ENCODE measurements at regions not wholly inside any gene's neighbourhood (a gene's known extent, or its start where the extent isn't known, plus 50 kb on each side); places are given as distances from the start of the nearest gene placed in this dataset.

- TF ChIP-seq CTCF (IDR thresholded peaks at IDR 0.05): no peak
- H3K36me3 Mint-ChIP-seq (ENCODE audit: unreplicated experiment): no peaks in the 10 kb centered on the region
- H3K27me3 Mint-ChIP-seq (ENCODE audit: unreplicated experiment): peaks cover 24% of the 10 kb centered on the region
- peaks cover 6% of the 10 kb centered on the region for H3K9me3 Mint-ChIP-seq (ENCODE audit: unreplicated experiment)
- H3K4me3 Mint-ChIP-seq (ENCODE audit: unreplicated experiment): no peak overlapping the region
- H3K4me1 Mint-ChIP-seq (ENCODE audit: unreplicated experiment): no peaks in the 10 kb centered on the region
- no peak overlapping the region for H3K27ac Mint-ChIP-seq (ENCODE audit: unreplicated experiment)
- DNase-seq (ENCODE audit: extremely low spot score, unreplicated experiment): no peak
These were observed 294.5 kb upstream of the CDH12 start for GRCh38 chr5:23147625-23148024.

GRCh38 chr5:23146183-23146582 lies 293.0 kb upstream of the CDH12 start:
- H3K9me3 Mint-ChIP-seq (ENCODE audit: unreplicated experiment): peaks cover 6% of the 10 kb centered on the region
- H3K27me3 Mint-ChIP-seq (ENCODE audit: unreplicated experiment): peaks cover 25% of the 10 kb centered on the region
- no peak for DNase-seq (ENCODE audit: extremely low spot score, unreplicated experiment)
- no peaks in the 10 kb centered on the region for H3K36me3 Mint-ChIP-seq (ENCODE audit: unreplicated experiment)
- H3K27ac Mint-ChIP-seq (ENCODE audit: unreplicated experiment): no peak overlapping the region
- no peak for TF ChIP-seq CTCF (IDR thresholded peaks at IDR 0.05)
- no peak overlapping the region for H3K4me3 Mint-ChIP-seq (ENCODE audit: unreplicated experiment)
- H3K4me1 Mint-ChIP-seq (ENCODE audit: unreplicated experiment): no peaks in the 10 kb centered on the region

- no peaks in the 10 kb centered on the region for H3K36me3 Mint-ChIP-seq (ENCODE audit: unreplicated experiment)
- peaks cover 11% of the 10 kb centered on the region for H3K27me3 Mint-ChIP-seq (ENCODE audit: unreplicated experiment)
- TF ChIP-seq CTCF (IDR thresholded peaks at IDR 0.05): peak; percentile 61
- H3K4me3 Mint-ChIP-seq (ENCODE audit: unreplicated experiment): no peak overlapping the region
- no peaks in the 10 kb centered on the region for H3K4me1 Mint-ChIP-seq (ENCODE audit: unreplicated experiment)
- no peak overlapping the region for H3K27ac Mint-ChIP-seq (ENCODE audit: unreplicated experiment)
- DNase-seq (ENCODE audit: extremely low spot score, unreplicated experiment): no peak
- no peaks in the 10 kb centered on the region for H3K9me3 Mint-ChIP-seq (ENCODE audit: unreplicated experiment)
These were observed 286.4 kb upstream of the CDH12 start for GRCh38 chr5:23139338-23140171.

- no peak for TF ChIP-seq CTCF (IDR thresholded peaks at IDR 0.05)
- Mint-ChIP-seq H3K4me1 (ENCODE audit: unreplicated experiment) (no peaks in the 10 kb centered on the region), H3K4me3 (ENCODE audit: unreplicated experiment) (no peak overlapping the region), H3K27ac (ENCODE audit: unreplicated experiment) (no peak overlapping the region), H3K36me3 (ENCODE audit: unreplicated experiment) (no peaks in the 10 kb centered on the region), H3K27me3 (ENCODE audit: unreplicated experiment) (peaks cover 6% of the 10 kb centered on the region), H3K9me3 (ENCODE audit: unreplicated experiment) (no peaks in the 10 kb centered on the region)
- no peak for DNase-seq (ENCODE audit: extremely low spot score, unreplicated experiment)
These were observed 283.8 kb upstream of the CDH12 start for GRCh38 chr5:23136958-23137357.

- H3K4me1 Mint-ChIP-seq (ENCODE audit: unreplicated experiment): no peaks in the 10 kb centered on the region
- TF ChIP-seq CTCF (IDR thresholded peaks at IDR 0.05): no peak
- H3K27me3 Mint-ChIP-seq (ENCODE audit: unreplicated experiment): no peaks in the 10 kb centered on the region
- no peak overlapping the region for H3K27ac Mint-ChIP-seq (ENCODE audit: unreplicated experiment)
- no peaks in the 10 kb centered on the region for H3K36me3 Mint-ChIP-seq (ENCODE audit: unreplicated experiment)
- no peak overlapping the region for H3K4me3 Mint-ChIP-seq (ENCODE audit: unreplicated experiment)
- H3K9me3 Mint-ChIP-seq (ENCODE audit: unreplicated experiment): peaks cover 16% of the 10 kb centered on the region
- DNase-seq (ENCODE audit: extremely low spot score, unreplicated experiment): no peak
These were observed 279.1 kb upstream of the CDH12 start for GRCh38 chr5:23132231-23132630.

Data from osteocyte (in vitro differentiated cells).